ENCODE measurements at regions not wholly inside any gene's neighbourhood (a gene's known extent, or its start where the extent isn't known, plus 50 kb on each side); places are given as distances from the start of the nearest gene placed in this dataset.

GRCh38 chr2:195606179-195606578 lies 50.8 kb upstream of the SLC39A10 start:
- no peak for DNase-seq

- DNase-seq: no peak
These were observed 52.3 kb upstream of the SLC39A10 start for GRCh38 chr2:195604706-195605105.

GRCh38 chr2:195603998-195604397 lies 53.0 kb upstream of the SLC39A10 start:
- no peak for DNase-seq

GRCh38 chr2:195603408-195603807 lies 53.6 kb upstream of the SLC39A10 start:
- no peak for DNase-seq

- no peak for DNase-seq
These were observed 54.3 kb upstream of the SLC39A10 start for GRCh38 chr2:195602687-195603086.

- DNase-seq: no peak
These were observed 55.7 kb upstream of the SLC39A10 start for GRCh38 chr2:195601361-195601760.

- no peak for DNase-seq
These were observed 56.2 kb upstream of the SLC39A10 start for GRCh38 chr2:195600778-195601177.

GRCh38 chr2:195596840-195597239 lies 60.2 kb upstream of the SLC39A10 start:
- DNase-seq: no peak

- no peak for DNase-seq
These were observed 61.2 kb upstream of the SLC39A10 start for GRCh38 chr2:195595825-195596224.

GRCh38 chr2:195594919-195595694 lies 61.9 kb upstream of the SLC39A10 start:
- DNase-seq: no peak

- DNase-seq: no peak
These were observed 62.8 kb upstream of the SLC39A10 start for GRCh38 chr2:195594248-195594647.

- no peak for DNase-seq
These were observed 64.9 kb upstream of the SLC39A10 start for GRCh38 chr2:195592105-195592504.

- no peak for DNase-seq
These were observed 66.2 kb upstream of the SLC39A10 start for GRCh38 chr2:195590861-195591205.

GRCh38 chr2:195590199-195590860 lies 66.7 kb upstream of the SLC39A10 start:
- no peak for DNase-seq

GRCh38 chr2:195587966-195588365 lies 69.1 kb upstream of the SLC39A10 start:
- DNase-seq: no peak

- DNase-seq: no peak
These were observed 70.8 kb upstream of the SLC39A10 start for GRCh38 chr2:195586062-195586714.

- DNase-seq: no peak
These were observed 74.8 kb upstream of the SLC39A10 start for GRCh38 chr2:195582188-195582587.

- no peak for DNase-seq
These were observed 77.1 kb upstream of the SLC39A10 start for GRCh38 chr2:195579776-195580555.

GRCh38 chr2:195575879-195576401 lies 81.1 kb upstream of the SLC39A10 start:
- DNase-seq: no peak

GRCh38 chr2:195575016-195575415 lies 82.0 kb upstream of the SLC39A10 start:
- DNase-seq: no peak

GRCh38 chr2:195574312-195574711 lies 82.7 kb upstream of the SLC39A10 start:
- no peak for DNase-seq

- DNase-seq: no peak
These were observed 83.9 kb upstream of the SLC39A10 start for GRCh38 chr2:195572895-195573683.
